Breast epithelium (tissue), 3 donors: ENCODE measurements at regions not wholly inside any gene's neighbourhood (a gene's known extent, or its start where the extent isn't known, plus 50 kb on each side); places are given as distances from the start of the nearest gene placed in this dataset.

Source experiments
- CTCF ChIP-seq, 3 donors: fragments of 450-650 bp; IDR thresholded peaks; one replicate each; pipeline ENCODE4 v1.5.1; 2016 to 2017; ENCODE audit warnings: antibody characterized with exemption in 3 of 3, mild to moderate bottlenecking in 3 of 3, moderate library complexity in 3 of 3
- POLR2AphosphoS5 ChIP-seq, 3 donors: sonication (generic); formaldehyde crosslinking; IDR thresholded peaks; one replicate each; pipeline ENCODE4 v1.6.1; 2017; ENCODE audit warnings: antibody characterized with exemption in 3 of 3

GRCh38 chr11:86145439-86146156 is 76.7 kb upstream of the PICALM start:
- TF ChIP-seq CTCF (IDR thresholded peaks at IDR 0.05) (no peak), POLR2AphosphoS5 (IDR thresholded peaks at IDR 0.05) (no peak)
